Fibroblast of lung (primary cell): ENCODE measurements at regions not wholly inside any gene's neighbourhood (a gene's known extent, or its start where the extent isn't known, plus 50 kb on each side); places are given as distances from the start of the nearest gene placed in this dataset.

Source experiments
- CTCF ChIP-seq, 2 donors: IDR thresholded peaks in 1 of 2; conservative IDR thresholded peaks in 1 of 2; 1 replicate in 1 of 2; 2 replicates in 1 of 2; pipeline ENCODE4 v1.5.1; 2011 to 2012; ENCODE audit warnings: low read length in 2 of 2, control low read depth in 1 of 2, inconsistent platforms in 1 of 2, low read depth in 1 of 2, mild to moderate bottlenecking in 1 of 2
- EZH2 ChIP-seq: IDR thresholded peaks from 2 replicates; pipeline ENCODE4 v1.5.1; 2012; ENCODE audit warnings: low read length, control low read depth, mild to moderate bottlenecking; ENCODE audit errors: missing control alignments

GRCh38 chr1:68717330-68717729 is 220.4 kb upstream of the DEPDC1 start:
- TF ChIP-seq CTCF (conservative IDR thresholded peaks at IDR 0.05 in 1 of 2, IDR thresholded peaks at IDR 0.05 in 1 of 2; ENCODE audit: low read depth in 1 of 2, low read length in 2 of 2) (no peak), EZH2 (no peak)
